CD4-positive, alpha-beta T cell (primary cell): ENCODE measurements at regions not wholly inside any gene's neighbourhood (a gene's known extent, or its start where the extent isn't known, plus 50 kb on each side); places are given as distances from the start of the nearest gene placed in this dataset.

Experiments used
- ATAC-seq: fragments of 200-7000 bp; cut with Tn5 transposase; one replicate; pipeline ENCODE4 v1.10.0; 2022; ENCODE audit warnings: mild to moderate bottlenecking; ENCODE audit not compliant: poor library complexity
- CTCF ChIA-PET: fragments of 350-600 bp; sonication (Branson Sonifier 250); formaldehyde crosslinking; loops from one replicate; lab custom pipeline; 2021; ENCODE audit warnings: antibody characterized with exemption, inconsistent platforms; lab: Charles Lee
- POLR2A ChIA-PET: fragments of 350-600 bp; sonication (Branson Sonifier 250); formaldehyde crosslinking; loops from one replicate; lab custom pipeline; 2021; ENCODE audit warnings: antibody characterized with exemption, inconsistent platforms; lab: Charles Lee
- DNase-seq, 14 experiments: peaks; one replicate each; pipeline ENCODE4 v3.0.0-alpha.2; 2013 to 2020; ENCODE audit warnings: mixed read lengths in 2 of 14
- H3K27ac ChIP-seq, 2 donors: one replicate each; pipeline versions ENCODE4 v1.5.1 to v1.7.0; 2013; ENCODE audit warnings: low read length in 2 of 2, low read depth in 1 of 2, mild to moderate bottlenecking in 1 of 2
- H3K27me3 ChIP-seq, 2 experiments: 1 replicate in 1 of 2; 2 replicates in 1 of 2; pipeline versions ENCODE4 v1.6.1 to v1.7.0; 2013; ENCODE audit warnings: low read length in 2 of 2, control low read depth in 1 of 2, mild to moderate bottlenecking in 1 of 2, moderate library complexity in 1 of 2; ENCODE audit not compliant: insufficient read depth in 2 of 2, control insufficient read depth in 1 of 2
- H3K36me3 ChIP-seq: one replicate; pipeline ENCODE4 v1.6.1; 2013; ENCODE audit warnings: low read length, control low read depth; ENCODE audit not compliant: insufficient read depth
- H3K4me1 ChIP-seq: one replicate; pipeline ENCODE4 v1.6.1; 2013; ENCODE audit warnings: low read length, control low read depth; ENCODE audit not compliant: insufficient read depth
- H3K4me3 ChIP-seq: one replicate; pipeline ENCODE4 v1.5.1; 2013; ENCODE audit warnings: mild to moderate bottlenecking, low read length, moderate library complexity
- H3K9me3 ChIP-seq, 2 experiments: 1 replicate in 1 of 2; 2 replicates in 1 of 2; pipeline versions ENCODE4 v1.6.1 to v1.7.0; 2013; ENCODE audit warnings: low read length in 2 of 2, mild to moderate bottlenecking in 2 of 2, control low read depth in 1 of 2, moderate library complexity in 1 of 2; ENCODE audit not compliant: control insufficient read depth in 1 of 2, insufficient read depth in 1 of 2
- H3K27ac Mint-ChIP-seq: one replicate; pipeline ENCODE4 v1.8.0; 2020; ENCODE audit warnings: mixed read lengths
- H3K27me3 Mint-ChIP-seq: one replicate; pipeline ENCODE4 v1.8.0; 2021; ENCODE audit warnings: mixed read lengths
- H3K36me3 Mint-ChIP-seq: one replicate; pipeline ENCODE4 v1.8.0; 2021; ENCODE audit warnings: low read depth, mixed read lengths
- H3K4me1 Mint-ChIP-seq: one replicate; pipeline ENCODE4 v1.8.0; 2021; ENCODE audit warnings: low read depth, mixed read lengths
- H3K4me3 Mint-ChIP-seq: one replicate; pipeline ENCODE4 v1.8.0; 2020; ENCODE audit warnings: mild to moderate bottlenecking, mixed read lengths
- H3K9me3 Mint-ChIP-seq: one replicate; pipeline ENCODE4 v1.8.0; 2020; ENCODE audit warnings: mixed read lengths
- CTCF ChIP-seq: fragments of 200-600 bp; IDR thresholded peaks from one replicate; pipeline ENCODE4 v1.8.0; 2022; ENCODE audit warnings: antibody characterized with exemption, mild to moderate bottlenecking
- intact Hi-C, 2 experiments: fragments of 100-400 bp; cut with DNase I in 1 of 2; cut with micrococcal nuclease in 1 of 2; formaldehyde crosslinking; loops; one replicate each; pipeline versions ENCODE4 v1.15.1 to v1.9.0; 2023 to 2025; cut with DNase I, micrococcal nuclease

- Histone ChIP-seq H3K4me3 (no peak overlapping the region), H3K27ac (no peak overlapping the region), H3K27me3 (no peaks in the 10 kb centered on the region), H3K4me1 (peaks cover 37% of the 10 kb centered on the region), H3K9me3 (no peaks in the 10 kb centered on the region), H3K36me3 (no peaks in the 10 kb centered on the region)
- Mint-ChIP-seq H3K4me1 (peaks cover 52% of the 10 kb centered on the region), H3K4me3 (no peak overlapping the region), H3K36me3 (no peaks in the 10 kb centered on the region), H3K9me3 (no peaks in the 10 kb centered on the region), H3K27me3 (no peaks in the 10 kb centered on the region), H3K27ac (no peak overlapping the region)
- no peak for DNase-seq
- ATAC-seq: no peak
- intact Hi-C loops: no loop called here
- TF ChIP-seq CTCF: no peak
- ChIA-PET POLR2A (no interaction called here), CTCF (no interaction called here)
Observed at GRCh38 chr6:14455427-14455826, 337.9 kb downstream of the CD83 start.

GRCh38 chr6:14455876-14456648 lies 338.5 kb downstream of the CD83 start:
- Histone ChIP-seq H3K27ac (no peak overlapping the region), H3K27me3 (no peaks in the 10 kb centered on the region), H3K4me3 (no peak overlapping the region), H3K9me3 (no peaks in the 10 kb centered on the region), H3K4me1 (peaks cover 37% of the 10 kb centered on the region), H3K36me3 (no peaks in the 10 kb centered on the region)
- Mint-ChIP-seq H3K27ac (no peak overlapping the region), H3K36me3 (no peaks in the 10 kb centered on the region), H3K27me3 (no peaks in the 10 kb centered on the region), H3K4me3 (no peak overlapping the region), H3K9me3 (no peaks in the 10 kb centered on the region), H3K4me1 (peaks cover 46% of the 10 kb centered on the region)
- ChIA-PET CTCF (no interaction called here), POLR2A (no interaction called here)
- intact Hi-C loops: no loop called here
- no peak for TF ChIP-seq CTCF
- ATAC-seq (no peak), DNase-seq (no peak)

- no peaks in the 10 kb centered on the region for H3K9me3 Mint-ChIP-seq
- intact Hi-C loops: no loop called here
- H3K27me3 Mint-ChIP-seq: no peaks in the 10 kb centered on the region
- no peaks in the 10 kb centered on the region for H3K36me3 ChIP-seq
- peaks cover 32% of the 10 kb centered on the region for H3K4me1 ChIP-seq
- no peak for ATAC-seq
- no peak for DNase-seq
- no peak overlapping the region for H3K4me3 Mint-ChIP-seq
- H3K36me3 Mint-ChIP-seq: no peaks in the 10 kb centered on the region
- H3K27ac Mint-ChIP-seq: no peak overlapping the region
- no peaks in the 10 kb centered on the region for H3K9me3 ChIP-seq
- no peaks in the 10 kb centered on the region for H3K27me3 ChIP-seq
- H3K4me3 ChIP-seq: no peak overlapping the region
- POLR2A ChIA-PET: no interaction called here
- CTCF ChIA-PET: no interaction called here
- H3K4me1 Mint-ChIP-seq: peaks cover 40% of the 10 kb centered on the region
- no peak for TF ChIP-seq CTCF
- no peak overlapping the region for H3K27ac ChIP-seq
Observed at GRCh38 chr6:14456941-14457340, 339.4 kb downstream of the CD83 start.
